HCT116 (cell line): ENCODE measurements at regions not wholly inside any gene's neighbourhood (a gene's known extent, or its start where the extent isn't known, plus 50 kb on each side); places are given as distances from the start of the nearest gene placed in this dataset.

Source experiments
- ATAC-seq: fragments of 200-7000 bp; cut with Tn5 transposase; 2 replicates; pipeline ENCODE4 v1.9.1; 2020; ENCODE audit warnings: mild to moderate bottlenecking, moderate library complexity
- BruUV-seq: library from RNA; stranded (reverse); fragments of 400-500 nt; replicated peaks from 2 replicates; lab custom pipeline; 2021; lab: Mats Ljungman, UMichigan
- CTCF ChIA-PET: fragments of 300-600 bp; sonication (Branson Sonifier 250); formaldehyde crosslinking; loops from one replicate; lab custom pipeline; 2021; ENCODE audit warnings: antibody characterized with exemption; lab: Charles Lee
- POLR2A ChIA-PET: fragments of 300-600, 350-600 bp; sonication (Branson Sonifier 250); formaldehyde crosslinking; loops from one replicate; lab custom pipeline; 2021; ENCODE audit warnings: antibody characterized with exemption; lab: Charles Lee
- RAD21 ChIA-PET, 2 experiments: fragments of 300-600 bp; sonication (Branson Sonifier 250); formaldehyde crosslinking; loops; one replicate each; lab custom pipeline; 2023; ENCODE audit warnings: low total read pairs in 2 of 2; ENCODE audit not compliant: uncharacterized antibody in 2 of 2, unreplicated experiment in 2 of 2, low non-redundant PET in 1 of 2; lab: Charles Lee
- DNase-seq: peaks from one replicate; pipeline ENCODE4 v3.0.0-alpha.2; 2010; ENCODE audit warnings: low read depth, low spot score
- H2AFZ ChIP-seq: fragments of 200-600 bp; shearing (Covaris generic), sonication (generic); 2 replicates; pipeline ENCODE4 v1.6.1; 2017; ENCODE audit warnings: low read depth, mixed run types, mixed read lengths, antibody characterized with exemption, low read length; ENCODE audit not compliant: poor library complexity, severe bottlenecking
- H3K27ac ChIP-seq: 2 replicates; pipeline ENCODE4 v1.5.1; 2012; ENCODE audit warnings: low read depth, low read length
- H3K27me3 ChIP-seq: fragments of 200-600 bp; sonication (generic); 2 replicates; pipeline ENCODE4 v1.6.1; 2016; ENCODE audit warnings: mixed run types, low read length, mixed read lengths; ENCODE audit not compliant: insufficient read depth
- H3K36me3 ChIP-seq, 2 experiments: fragments of 200-500 bp in 1 of 2; fragments of 200-600 bp in 1 of 2; sonication (Bioruptor generic) in 1 of 2; sonication (generic) in 1 of 2; 2 replicates each; pipeline versions ENCODE4 v1.5.1 to v1.6.1; 2014 to 2016; ENCODE audit warnings: low read length in 2 of 2, inconsistent platforms in 1 of 2, mixed read lengths in 1 of 2, mixed run types in 1 of 2; ENCODE audit not compliant: insufficient read depth in 2 of 2, control insufficient read depth in 1 of 2
- H3K4me1 ChIP-seq, 2 experiments: fragments of 200-600 bp in 1 of 2; sonication (generic) in 1 of 2; 2 replicates each; pipeline versions ENCODE4 v1.5.1 to v1.6.1; 2012 to 2017; ENCODE audit warnings: low read length in 2 of 2, inconsistent platforms in 1 of 2, mild to moderate bottlenecking in 1 of 2, mixed read lengths in 1 of 2, mixed run types in 1 of 2, moderate library complexity in 1 of 2; ENCODE audit not compliant: insufficient read depth in 2 of 2, control insufficient read depth in 1 of 2
- H3K4me2 ChIP-seq: fragments of 200-600 bp; sonication (generic); 2 replicates; pipeline ENCODE4 v1.6.1; 2017; ENCODE audit warnings: mixed run types, low read length, mixed read lengths
- H3K4me3 ChIP-seq, 2 experiments: fragments of 200-600 bp in 1 of 2; sonication (generic) in 1 of 2; replicated peaks in 1 of 2; 2 replicates each; pipeline ENCODE4 v1.5.1; 2011 to 2016; ENCODE audit warnings: low read length in 2 of 2, control low read depth in 1 of 2, low read depth in 1 of 2, mild to moderate bottlenecking in 1 of 2, mixed read lengths in 1 of 2, mixed run types in 1 of 2
- H3K79me2 ChIP-seq: fragments of 200-600 bp; sonication (generic); 2 replicates; pipeline ENCODE4 v1.6.1; 2017; ENCODE audit warnings: mild to moderate bottlenecking, mixed run types, low read length, moderate library complexity, mixed read lengths; ENCODE audit not compliant: insufficient read depth
- H3K9ac ChIP-seq: fragments of 200-600 bp; sonication (generic); 2 replicates; pipeline ENCODE4 v1.6.1; 2016; ENCODE audit warnings: low read length, mixed read lengths
- H3K9me2 ChIP-seq: fragments of 200-600 bp; sonication (generic), shearing (Covaris generic); 2 replicates; pipeline ENCODE4 v1.6.1; 2017; ENCODE audit warnings: mixed run types, mild to moderate bottlenecking, moderate library complexity; ENCODE audit not compliant: insufficient read depth
- H3K9me3 ChIP-seq, 2 experiments: fragments of 200-500 bp in 1 of 2; fragments of 200-600 bp in 1 of 2; sonication (Bioruptor generic) in 1 of 2; sonication (generic) in 1 of 2; 2 replicates each; pipeline ENCODE4 v1.6.1; 2014 to 2017; ENCODE audit warnings: low read length in 2 of 2, mixed read lengths in 2 of 2, inconsistent platforms in 1 of 2, low read depth in 1 of 2, mild to moderate bottlenecking in 1 of 2, mixed run types in 1 of 2, moderate library complexity in 1 of 2; ENCODE audit not compliant: control insufficient read depth in 1 of 2, insufficient read depth in 1 of 2
- H4K20me1 ChIP-seq: fragments of 200-600 bp; sonication (generic), shearing (Covaris generic); 2 replicates; pipeline ENCODE4 v1.6.1; 2017; ENCODE audit warnings: mixed run types, mild to moderate bottlenecking, moderate library complexity; ENCODE audit not compliant: insufficient read depth
- EZH2 ChIP-seq: fragments of 200-600 bp; sonication (generic); IDR thresholded peaks from 2 replicates; pipeline ENCODE4 v1.6.1; 2017; ENCODE audit warnings: antibody characterized with exemption, mixed run types
- EZH2phosphoT487 ChIP-seq: fragments of 200-600 bp; IDR thresholded peaks from 2 replicates; pipeline ENCODE4 v1.6.1; 2018; ENCODE audit warnings: antibody characterized with exemption, borderline replicate concordance
- FOSL1 ChIP-seq: IDR thresholded peaks from 2 replicates; pipeline ENCODE4 v1.6.1; 2012; ENCODE audit warnings: low read depth
- JUND ChIP-seq: IDR thresholded peaks from 2 replicates; pipeline ENCODE4 v1.6.1; 2012
- RAD21 ChIP-seq: IDR thresholded peaks from 2 replicates; pipeline ENCODE4 v1.6.1; 2012; ENCODE audit warnings: low read depth, mild to moderate bottlenecking
- SP1 ChIP-seq: IDR thresholded peaks from 2 replicates; pipeline ENCODE4 v1.6.1; 2012; ENCODE audit warnings: low read depth
- SRF ChIP-seq: IDR thresholded peaks from 2 replicates; pipeline ENCODE4 v1.6.1; 2012; ENCODE audit warnings: low read depth
- intact Hi-C: fragments of 100-400 bp; cut with micrococcal nuclease; formaldehyde crosslinking; loops from 2 replicates; pipeline ENCODE4 v1.10.0; 2022
- TF ChIP-seq, protein P1 (sequence below): IDR thresholded peaks from 2 replicates; pipeline ENCODE4 v1.6.1; 2012; ENCODE audit warnings: low read depth
- TF ChIP-seq, protein P2 (sequence below): IDR thresholded peaks from 2 replicates; pipeline ENCODE4 v1.6.1; 2012

DNA sequence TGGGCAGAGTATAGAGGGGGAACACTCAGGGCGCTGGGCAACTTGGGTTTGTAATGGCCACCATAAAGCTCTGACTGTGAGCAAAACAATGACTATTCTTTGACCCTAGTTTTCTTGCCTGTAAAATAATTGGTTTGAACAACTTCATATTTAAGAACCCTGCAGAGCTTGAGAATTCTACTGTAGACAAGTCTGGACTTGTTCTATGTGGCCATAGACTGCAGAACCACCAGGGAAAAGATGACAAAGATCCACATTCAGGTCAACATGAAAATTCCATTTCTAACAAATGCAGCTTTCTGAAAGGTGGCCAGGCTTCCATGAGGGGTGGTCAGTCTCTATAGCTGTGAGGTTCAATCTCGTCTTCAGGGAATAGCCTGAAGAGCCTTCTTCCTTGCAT lies 239.4 kb upstream of the LRRN1 start:
- Histone ChIP-seq H3K36me3 (no peaks in the 10 kb centered on the region), H3K9me2 (no peaks in the 10 kb centered on the region), H3K27me3 (no peaks in the 10 kb centered on the region), H3K9me3 (peaks cover 7 to 27% of the 10 kb centered on the region in 2 experiments; a peak in 3 of 4 replicates), H4K20me1 (no peaks in the 10 kb centered on the region), H2AFZ (no peak overlapping the region), H3K27ac (no peak overlapping the region), H3K79me2 (no peaks in the 10 kb centered on the region), H3K9ac (no peak overlapping the region), H3K4me1 (no peaks in the 10 kb centered on the region), H3K4me2 (no peak overlapping the region), H3K4me3 (no peak overlapping the region)
- ChIA-PET CTCF (no interaction called here), RAD21 (no interaction called here), POLR2A (no interaction called here)
- intact Hi-C loops = no loop called here
- TF ChIP-seq RAD21 (no peak), JUND (no peak), EZH2 (no peak), EZH2phosphoT487 (no peak), FOSL1 (no peak), SRF (no peak), SP1 (no peak)
- TF ChIP-seq, protein P1, sequence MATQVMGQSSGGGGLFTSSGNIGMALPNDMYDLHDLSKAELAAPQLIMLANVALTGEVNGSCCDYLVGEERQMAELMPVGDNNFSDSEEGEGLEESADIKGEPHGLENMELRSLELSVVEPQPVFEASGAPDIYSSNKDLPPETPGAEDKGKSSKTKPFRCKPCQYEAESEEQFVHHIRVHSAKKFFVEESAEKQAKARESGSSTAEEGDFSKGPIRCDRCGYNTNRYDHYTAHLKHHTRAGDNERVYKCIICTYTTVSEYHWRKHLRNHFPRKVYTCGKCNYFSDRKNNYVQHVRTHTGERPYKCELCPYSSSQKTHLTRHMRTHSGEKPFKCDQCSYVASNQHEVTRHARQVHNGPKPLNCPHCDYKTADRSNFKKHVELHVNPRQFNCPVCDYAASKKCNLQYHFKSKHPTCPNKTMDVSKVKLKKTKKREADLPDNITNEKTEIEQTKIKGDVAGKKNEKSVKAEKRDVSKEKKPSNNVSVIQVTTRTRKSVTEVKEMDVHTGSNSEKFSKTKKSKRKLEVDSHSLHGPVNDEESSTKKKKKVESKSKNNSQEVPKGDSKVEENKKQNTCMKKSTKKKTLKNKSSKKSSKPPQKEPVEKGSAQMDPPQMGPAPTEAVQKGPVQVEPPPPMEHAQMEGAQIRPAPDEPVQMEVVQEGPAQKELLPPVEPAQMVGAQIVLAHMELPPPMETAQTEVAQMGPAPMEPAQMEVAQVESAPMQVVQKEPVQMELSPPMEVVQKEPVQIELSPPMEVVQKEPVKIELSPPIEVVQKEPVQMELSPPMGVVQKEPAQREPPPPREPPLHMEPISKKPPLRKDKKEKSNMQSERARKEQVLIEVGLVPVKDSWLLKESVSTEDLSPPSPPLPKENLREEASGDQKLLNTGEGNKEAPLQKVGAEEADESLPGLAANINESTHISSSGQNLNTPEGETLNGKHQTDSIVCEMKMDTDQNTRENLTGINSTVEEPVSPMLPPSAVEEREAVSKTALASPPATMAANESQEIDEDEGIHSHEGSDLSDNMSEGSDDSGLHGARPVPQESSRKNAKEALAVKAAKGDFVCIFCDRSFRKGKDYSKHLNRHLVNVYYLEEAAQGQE = no peak
- TF ChIP-seq, protein P2, sequence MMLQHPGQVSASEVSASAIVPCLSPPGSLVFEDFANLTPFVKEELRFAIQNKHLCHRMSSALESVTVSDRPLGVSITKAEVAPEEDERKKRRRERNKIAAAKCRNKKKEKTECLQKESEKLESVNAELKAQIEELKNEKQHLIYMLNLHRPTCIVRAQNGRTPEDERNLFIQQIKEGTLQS = no peak
- ATAC-seq (no peak), DNase-seq (no peak)
- no TSS peak for BruUV-seq
